ENCODE measurements at regions not wholly inside any gene's neighbourhood (a gene's known extent, or its start where the extent isn't known, plus 50 kb on each side); places are given as distances from the start of the nearest gene placed in this dataset.

GRCh38 chr6:170131351-170131750, 159.5 kb downstream of the DLL1 start:
- DNase-seq, result no peak

DNA sequence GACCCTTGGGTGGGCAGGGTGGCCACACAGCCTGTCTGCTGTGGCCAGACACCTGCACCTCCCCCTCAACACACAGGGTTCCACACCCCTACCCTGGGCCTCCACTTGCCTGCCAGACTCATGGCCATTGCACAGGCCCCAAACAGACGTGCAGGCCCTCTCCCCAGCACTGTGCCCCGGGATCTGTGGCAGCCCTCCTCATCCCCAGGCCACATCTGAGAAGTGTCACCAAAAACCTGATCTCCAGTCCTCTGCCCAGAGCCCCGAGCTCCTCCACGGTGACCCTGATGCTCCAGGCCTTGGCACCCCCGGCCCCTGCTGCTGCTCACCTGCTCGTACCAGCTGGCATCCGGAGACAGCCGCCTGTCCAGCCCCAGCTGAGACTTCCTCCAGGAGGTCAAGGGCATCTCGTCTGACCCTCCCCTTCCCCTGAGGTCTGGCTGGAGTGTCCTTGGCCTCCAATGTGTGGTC, 160.1 kb downstream of the DLL1 start:
- no peak for DNase-seq

DNA sequence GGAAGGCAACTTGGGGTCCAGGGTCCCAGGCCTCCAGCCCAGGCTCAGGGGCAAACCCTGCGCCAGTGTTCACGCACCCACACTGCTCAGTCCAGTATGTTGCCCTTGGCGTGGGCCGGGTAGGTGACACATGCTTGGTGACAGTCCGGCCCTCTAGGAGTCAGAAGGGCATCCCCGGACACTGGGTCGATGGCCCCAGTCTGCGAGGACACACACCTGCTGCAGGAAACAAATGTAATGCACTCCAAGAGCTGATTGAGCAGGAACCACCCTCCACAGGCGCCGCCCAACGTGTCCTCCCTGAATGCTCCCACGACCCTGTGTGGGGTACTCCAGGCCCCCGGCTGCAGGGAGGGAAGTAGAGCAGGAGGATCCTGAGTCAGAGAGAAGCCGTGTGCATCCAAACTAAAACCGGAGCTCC, 160.7 kb downstream of the DLL1 start:
- DNase-seq, result no peak

GRCh38 chr6:170129691-170130171, 161.1 kb downstream of the DLL1 start:
- DNase-seq, result no peak

DNA sequence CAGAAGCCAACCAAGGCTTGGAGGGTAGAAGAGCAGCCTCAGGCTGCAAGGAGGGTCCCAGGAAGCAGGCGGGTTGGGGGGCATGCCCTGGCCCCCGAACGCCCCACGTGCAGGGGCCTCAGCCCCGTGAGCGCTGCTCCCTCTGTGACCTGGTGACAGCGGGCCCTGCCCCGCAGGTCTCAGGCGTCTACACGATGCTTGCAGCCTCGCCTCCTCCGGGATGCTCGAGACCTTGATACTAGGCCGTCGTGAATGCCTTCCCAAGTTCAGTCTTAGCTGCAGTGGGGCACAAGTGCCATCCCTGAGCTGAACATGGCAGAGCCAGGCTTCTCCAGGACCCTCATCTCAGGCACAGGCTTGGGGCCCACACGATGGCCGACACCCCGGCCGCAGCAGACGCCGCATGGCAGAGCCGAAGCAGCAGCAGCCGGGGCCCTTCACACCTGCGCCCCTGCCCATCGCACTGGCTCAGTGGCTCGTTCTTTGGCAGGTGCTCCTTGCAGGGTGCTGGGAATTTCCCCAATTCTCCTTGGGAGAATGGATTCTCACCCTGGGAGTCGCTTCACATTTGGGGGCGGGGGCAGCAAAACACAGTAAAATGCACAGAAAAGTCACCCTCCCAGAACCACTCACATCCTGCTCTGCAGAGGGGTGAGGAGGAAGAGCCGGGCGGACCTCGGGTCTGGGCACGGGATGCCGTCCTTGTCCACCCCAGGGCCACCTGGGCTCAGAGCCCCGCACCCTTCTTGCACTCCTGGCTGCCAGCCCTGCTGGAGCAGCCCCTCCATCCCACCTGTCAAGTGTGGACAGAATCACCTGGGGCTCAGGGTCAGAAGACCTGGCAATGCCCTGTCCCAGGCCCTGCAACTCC, 161.8 kb downstream of the DLL1 start:
- no peak for DNase-seq

- no peak for DNase-seq
Measured at GRCh38 chr6:170128346-170128745, 162.5 kb downstream of the DLL1 start.

- no peak for DNase-seq
Measured at GRCh38 chr6:170127151-170127550, 163.7 kb downstream of the DLL1 start.

GRCh38 chr6:170125456-170126300, 165.2 kb downstream of the DLL1 start:
- DNase-seq, result no peak

DNA sequence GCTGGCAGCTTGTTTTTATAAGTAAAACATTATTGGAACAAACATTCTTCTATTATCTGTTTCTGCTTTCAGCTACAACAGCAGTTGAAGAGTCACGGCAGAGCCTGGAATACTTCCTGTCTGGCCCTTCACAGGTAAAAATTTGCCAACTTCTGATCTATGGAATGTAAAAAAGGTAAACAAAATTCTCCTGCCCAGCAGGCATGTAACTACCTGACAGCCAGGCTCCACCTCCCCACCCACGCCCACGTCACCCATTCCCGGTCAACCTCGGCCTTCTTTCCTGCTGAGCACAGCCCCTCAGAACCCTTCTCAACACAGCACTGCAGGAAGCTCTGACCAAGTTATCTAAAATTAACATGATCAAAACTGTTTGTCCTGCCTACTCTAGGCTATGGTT, 166.0 kb downstream of the DLL1 start:
- DNase-seq, result no peak

DNA sequence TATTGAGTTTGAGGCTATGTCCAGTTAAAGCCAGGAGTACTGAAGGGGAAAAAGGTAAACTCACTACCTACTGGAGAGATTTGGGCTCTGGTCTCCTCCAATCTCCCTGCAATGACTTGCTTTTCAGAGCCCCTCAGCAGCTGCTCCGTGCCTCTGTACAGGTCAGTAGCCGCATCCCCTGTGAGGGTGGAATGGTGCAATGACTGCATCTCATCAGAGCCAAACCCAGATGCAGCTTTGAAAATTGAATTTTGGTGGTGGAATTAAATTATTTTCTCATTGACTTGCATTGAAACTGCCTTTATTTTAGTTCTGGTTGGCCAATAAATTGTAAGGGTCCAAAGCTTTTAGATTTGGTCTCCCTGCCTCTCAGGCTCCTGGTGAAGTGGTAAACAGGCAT, 166.7 kb downstream of the DLL1 start:
- DNase-seq, result no peak

DNA sequence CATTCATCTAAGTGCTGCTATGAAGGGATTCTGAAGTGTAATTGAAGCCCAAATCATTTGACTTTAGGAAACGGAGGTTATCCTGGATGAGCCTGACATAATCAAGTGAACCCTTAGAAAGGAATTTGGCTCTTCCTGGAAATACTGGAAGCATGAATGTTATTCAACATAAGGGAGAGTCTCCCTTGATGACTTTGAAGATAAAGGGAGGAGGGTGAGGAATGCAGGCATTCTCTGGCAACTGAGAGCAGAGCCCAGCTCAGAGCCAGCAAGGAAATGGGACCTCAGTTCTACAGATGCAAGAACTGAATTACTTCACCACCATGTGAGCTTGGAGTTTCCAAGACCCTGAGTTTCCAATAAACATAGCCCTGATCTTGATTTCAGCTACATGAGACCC, 168.2 kb downstream of the DLL1 start:
- DNase-seq, result no peak

DNA sequence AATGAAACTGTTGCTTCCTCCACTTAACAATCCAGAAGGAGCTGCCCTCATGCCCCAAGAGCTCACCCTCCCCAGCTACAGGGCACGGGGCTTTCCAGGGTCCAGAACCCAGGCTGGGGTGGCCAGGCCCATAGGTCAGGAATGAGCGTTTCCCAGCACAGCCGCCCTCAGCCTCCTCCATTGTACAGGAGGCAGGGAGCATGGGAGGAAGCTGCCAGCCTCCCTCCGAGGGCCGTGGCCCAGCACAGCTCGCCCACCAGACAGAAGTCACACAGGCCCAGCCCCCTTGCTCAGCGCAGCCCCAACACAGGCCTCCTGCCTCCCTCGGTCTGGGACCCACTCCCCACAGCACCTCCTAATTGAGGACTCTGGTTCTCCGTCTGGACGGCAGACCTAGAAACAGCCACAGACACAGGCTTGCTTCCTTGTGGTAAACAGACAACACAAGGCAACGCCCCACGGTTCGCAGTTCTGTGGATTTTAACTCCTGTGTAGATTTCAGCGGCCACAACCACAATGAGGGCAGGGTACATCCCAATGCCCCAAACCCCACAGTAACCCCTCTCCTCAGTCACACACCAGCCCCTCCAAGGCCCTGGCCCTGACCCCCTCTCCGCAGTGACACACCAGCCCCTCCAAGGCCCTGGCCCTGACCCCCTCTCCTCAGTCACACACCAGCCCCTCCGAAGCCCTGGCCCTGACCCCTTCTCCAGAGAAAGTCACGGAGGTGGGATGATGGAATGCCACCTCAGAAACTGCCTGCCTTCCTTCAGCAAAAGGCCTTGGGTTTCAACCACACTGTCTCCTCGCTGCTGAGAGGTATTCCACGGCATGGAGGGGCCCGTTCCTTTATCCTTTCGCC, 173.5 kb downstream of the DLL1 start:
- no peak for DNase-seq

- no peak for DNase-seq
Measured at GRCh38 chr6:170116636-170117035, 174.2 kb downstream of the DLL1 start.

DNA sequence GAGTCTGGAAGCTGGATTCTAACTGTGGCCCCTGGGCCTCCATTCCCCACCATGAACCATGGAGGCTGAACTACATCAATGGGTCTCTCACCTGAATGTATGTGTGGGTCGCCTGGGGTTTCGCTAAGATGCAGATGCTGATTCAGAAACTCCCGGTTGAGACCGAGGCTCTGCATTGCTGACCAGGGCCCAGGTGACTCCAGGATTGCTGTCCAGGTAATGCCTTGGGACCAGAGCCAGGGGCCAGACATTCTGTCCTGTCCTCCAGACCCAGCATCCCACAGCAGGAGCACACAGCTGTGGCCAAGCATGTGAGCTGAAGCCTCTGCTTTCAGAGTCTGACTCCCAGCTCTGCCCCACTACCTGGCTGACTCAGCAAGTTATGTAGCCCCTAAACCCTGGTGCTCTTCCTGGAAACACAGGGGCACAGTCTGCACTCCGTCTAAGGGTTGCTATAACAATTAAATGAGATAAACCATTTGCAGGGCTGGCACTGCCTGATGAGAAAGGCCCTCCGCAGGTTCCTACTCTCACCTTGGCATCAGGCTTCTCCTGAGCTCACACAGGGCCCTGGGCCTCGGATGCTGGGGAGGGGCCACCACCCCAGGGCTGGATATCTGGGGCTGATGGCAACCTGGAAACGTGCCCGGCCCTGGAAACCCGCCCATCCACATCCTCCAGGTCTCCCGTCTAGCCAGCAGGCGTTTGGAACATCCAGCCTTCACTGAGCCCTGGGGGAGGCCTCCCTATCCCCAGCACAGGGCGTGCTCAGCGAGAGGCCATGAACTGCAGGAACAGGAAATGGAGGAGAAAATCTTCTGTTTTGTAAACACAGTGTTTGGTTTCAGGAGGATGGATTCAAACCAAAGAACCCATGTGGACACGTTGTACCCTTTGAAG, 175.7 kb downstream of the DLL1 start:
- DNase-seq, result no peak

- no peak for DNase-seq
Measured at GRCh38 chr6:170114187-170114945, 176.5 kb downstream of the DLL1 start.

DNA sequence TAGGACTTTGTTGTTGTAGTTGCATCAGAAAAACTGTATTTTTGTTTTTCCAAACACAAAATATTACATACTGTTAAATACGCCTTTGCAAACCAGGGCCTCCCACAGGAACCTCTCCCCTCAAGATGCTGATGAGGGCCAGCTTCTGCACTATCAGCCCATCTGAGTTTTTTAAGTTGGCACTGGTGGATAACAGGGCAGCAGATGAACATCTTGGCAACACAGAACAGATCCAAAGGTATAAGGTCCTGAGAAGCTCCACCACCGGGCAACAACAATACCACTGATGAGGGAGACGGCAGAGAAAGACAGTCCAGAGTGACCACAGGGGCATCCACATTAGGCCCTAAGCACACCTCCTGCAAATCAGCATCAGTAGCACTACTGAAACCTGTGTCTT, 177.7 kb downstream of the DLL1 start:
- no peak for DNase-seq

- no peak for DNase-seq
Measured at GRCh38 chr6:170112583-170112860, 178.4 kb downstream of the DLL1 start.

- DNase-seq, result no peak
Measured at GRCh38 chr6:170111816-170112582, 178.9 kb downstream of the DLL1 start.

DNA sequence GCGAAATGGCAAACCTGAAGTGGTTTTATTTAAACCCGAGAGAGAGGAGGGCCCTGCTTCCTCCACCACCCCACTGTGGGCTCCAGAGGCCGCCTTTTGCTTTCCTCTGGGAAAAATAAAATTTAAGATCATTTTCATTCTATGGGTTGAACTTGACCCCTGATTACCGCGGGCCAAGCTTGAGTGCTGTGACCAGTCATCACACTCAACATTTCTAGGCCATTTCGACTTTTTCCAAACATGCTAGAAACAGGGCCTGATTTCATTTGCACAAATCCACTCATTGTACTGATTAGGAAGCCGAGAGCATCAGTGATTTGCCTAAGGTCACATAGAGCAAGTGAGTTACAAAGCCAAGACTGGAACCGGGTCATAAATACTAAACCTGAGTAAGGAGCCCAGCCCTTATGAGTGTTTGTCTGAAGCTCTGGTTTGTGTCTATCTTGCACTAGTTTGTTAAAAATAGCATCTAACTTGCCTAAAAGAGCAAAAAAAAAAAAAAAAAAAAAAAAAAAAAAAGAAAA, 179.7 kb downstream of the DLL1 start:
- DNase-seq, result no peak
